HG03575 (cell line): ENCODE measurements at regions not wholly inside any gene's neighbourhood (a gene's known extent, or its start where the extent isn't known, plus 50 kb on each side); places are given as distances from the start of the nearest gene placed in this dataset.

ENCODE experiments used
- ATAC-seq: cut with Tn5 transposase; IDR thresholded peaks from one replicate; pipeline ENCODE4 v1.9.1; 2021; ENCODE audit not compliant: unreplicated experiment, insufficient number of reproducible peaks, low FRiP score; ENCODE audit errors: extremely low read depth

DNA sequence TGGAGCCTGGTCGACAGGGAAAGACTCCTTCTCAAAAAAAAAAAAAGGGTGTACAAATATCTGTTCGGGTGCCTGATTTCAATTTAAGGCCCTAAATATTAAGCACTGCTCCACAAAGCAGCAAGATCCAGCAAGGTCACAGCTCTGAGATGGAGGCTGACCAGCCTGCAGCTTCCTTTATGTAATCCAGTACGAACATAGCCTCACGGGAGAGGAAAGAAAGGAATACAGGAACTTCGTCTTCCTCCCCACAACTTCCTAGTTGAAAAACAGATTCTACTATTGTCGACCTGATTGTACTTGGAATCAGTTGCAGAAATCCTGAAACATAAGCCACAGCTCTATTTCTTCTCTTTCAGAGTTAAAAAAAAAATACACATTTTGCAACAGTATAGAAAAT, 53.5 kb upstream of the TBC1D9 start:
- no peak for ATAC-seq

DNA sequence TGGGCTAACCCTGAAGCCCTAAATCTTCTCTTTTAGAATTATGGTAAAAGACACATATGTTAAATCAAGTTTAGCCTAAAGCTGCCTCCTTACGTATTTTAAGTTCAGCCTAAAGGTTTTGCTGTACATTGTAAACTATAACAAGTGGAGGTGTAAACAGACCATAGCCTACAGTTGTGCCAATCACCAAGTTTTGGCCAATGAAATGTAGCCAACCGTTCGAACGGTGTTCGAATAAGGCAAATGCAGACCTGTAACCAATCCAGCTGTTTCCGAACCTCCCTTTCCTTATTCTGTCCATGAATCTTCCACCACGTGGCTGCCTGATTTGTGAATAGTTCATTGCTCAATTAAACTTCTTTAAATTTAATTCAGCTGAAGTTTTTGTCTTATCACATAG, 52.1 kb upstream of the TBC1D9 start:
- ATAC-seq = no peak

DNA sequence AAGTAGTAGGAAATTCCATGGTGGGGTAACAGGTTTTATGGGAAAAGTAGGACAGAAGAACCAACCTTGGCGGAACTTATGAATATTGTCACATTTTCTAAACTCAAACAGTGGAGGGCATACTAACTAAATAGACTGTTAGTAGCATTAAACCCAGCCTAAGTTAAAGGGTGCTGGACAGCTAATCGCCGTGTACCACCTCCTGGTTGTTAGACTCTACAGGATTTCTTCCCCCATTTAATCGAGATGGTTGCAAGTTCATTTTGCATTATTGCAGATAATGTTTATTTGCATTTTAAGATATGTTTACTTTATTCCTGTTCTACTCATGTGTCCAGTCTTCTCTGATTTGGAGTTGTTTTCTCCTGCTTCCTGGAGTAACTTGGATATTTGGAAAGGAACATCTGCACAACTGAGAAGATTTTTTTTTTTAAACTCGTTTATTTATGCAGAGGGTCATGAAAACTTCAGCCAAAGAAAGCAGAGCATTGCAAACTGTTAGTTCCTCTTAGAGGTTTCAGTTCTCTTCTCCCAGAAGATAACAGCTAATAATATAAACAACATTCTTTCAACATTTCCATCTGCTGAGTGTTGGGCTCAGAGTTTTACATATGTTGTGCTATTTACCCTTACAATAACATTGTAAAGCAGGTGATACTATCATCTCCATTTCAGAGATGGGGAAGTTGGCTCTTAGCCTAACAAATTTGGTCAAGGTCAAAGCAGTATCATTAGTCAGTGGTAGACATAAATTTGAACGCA, 51.5 kb upstream of the TBC1D9 start:
- peak; percentile 91 for ATAC-seq

DNA sequence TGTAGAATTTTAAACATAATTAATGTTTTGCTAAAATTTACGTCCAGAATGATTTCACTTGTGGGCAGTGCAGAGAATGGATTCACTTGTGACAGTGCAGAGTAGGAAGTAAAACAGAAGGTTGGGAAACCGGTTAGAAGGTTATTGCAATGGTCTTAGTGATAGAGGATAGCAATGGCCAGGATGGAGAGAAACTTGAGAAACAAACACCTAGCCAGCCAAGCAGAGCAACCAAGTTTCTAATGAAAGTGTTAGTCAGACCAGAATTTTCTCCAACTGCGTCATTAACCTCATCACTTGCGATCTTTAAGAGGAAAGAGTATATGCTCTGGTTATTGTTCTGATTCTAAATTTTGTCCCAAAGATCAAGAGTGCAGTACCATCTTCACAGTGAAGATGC, 50.0 kb upstream of the TBC1D9 start:
- peak; percentile 41 for ATAC-seq
